Left lung (tissue), 4 donors: ENCODE measurements at regions not wholly inside any gene's neighbourhood (a gene's known extent, or its start where the extent isn't known, plus 50 kb on each side); places are given as distances from the start of the nearest gene placed in this dataset.
"Not testable (repeated sequence)": the region's sequence is repeated elsewhere in the genome, so short reads cannot be mapped to it uniquely, and the experiment has no call there.

Source experiments
- ATAC-seq: fragments of 200-7000 bp; cut with Tn5 transposase; one replicate; pipeline ENCODE4 v1.9.1; 2020; ENCODE audit warnings: moderate library complexity
- DNase-seq, 4 donors: peaks; one replicate each; pipeline ENCODE4 v3.0.0-alpha.2; 2013 to 2020
- H3K27ac ChIP-seq, 2 donors: fragments of 200-600 bp; sonication (generic) in 1 of 2; one replicate each; pipeline versions ENCODE4 v1.5.0 to v1.8.0; 2020 to 2021
- H3K27me3 ChIP-seq, 2 donors: fragments of 200-600 bp; sonication (generic) in 1 of 2; one replicate each; pipeline versions ENCODE4 v1.5.0 to v1.8.0; 2020 to 2021
- H3K36me3 ChIP-seq, 2 donors: fragments of 200-600 bp; sonication (generic) in 1 of 2; one replicate each; pipeline versions ENCODE4 v1.5.0 to v1.8.0; 2020 to 2021
- H3K4me1 ChIP-seq, 2 donors: fragments of 200-600 bp; one replicate each; pipeline ENCODE4 v1.8.0; 2021
- H3K4me3 ChIP-seq, 2 donors: fragments of 200-600 bp; sonication (generic) in 1 of 2; one replicate each; pipeline versions ENCODE4 v1.5.0 to v1.8.0; 2020 to 2021; ENCODE audit warnings: mild to moderate bottlenecking in 1 of 2
- H3K9me3 ChIP-seq, 2 donors: fragments of 200-600 bp; sonication (generic) in 1 of 2; one replicate each; pipeline versions ENCODE4 v1.5.0 to v1.8.0; 2020 to 2021
- intact Hi-C, 2 donors: fragments of 100-400 bp; cut with DNase I; formaldehyde crosslinking; loops; one replicate each; pipeline versions ENCODE4 v1.11.2 to v1.14.2; 2022
- TF ChIP-seq, protein P1 (sequence below), 2 donors: fragments of 200-600 bp; sonication (generic) in 1 of 2; IDR thresholded peaks; one replicate each; pipeline versions ENCODE4 v1.5.0 to v1.8.0; 2021; ENCODE audit warnings: antibody characterized with exemption in 2 of 2
- donor health status: DM: no; HTN: yes; CAD: no.
- donor health status: DM: no; HTN: no; CAD: no.

DNA sequence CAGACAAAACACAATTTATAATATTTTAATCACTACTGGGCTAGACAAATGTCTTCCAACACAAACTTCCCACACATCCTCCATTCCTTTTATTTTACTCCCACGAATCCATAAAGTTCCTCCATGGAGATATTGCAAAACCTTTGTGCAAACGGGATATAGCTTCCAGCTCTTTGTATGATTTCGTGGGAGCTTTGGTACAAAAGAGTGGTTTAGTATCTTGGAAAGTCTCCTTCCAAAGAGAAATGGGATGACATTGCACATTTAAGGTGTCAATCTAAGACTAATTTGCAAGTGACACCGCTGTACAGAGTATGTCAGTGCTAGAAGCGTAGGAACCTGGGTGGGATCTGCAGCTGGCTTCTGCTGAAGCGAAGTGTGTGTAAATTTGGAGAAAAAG, 455.2 kb upstream of the RUNX1 start:
- Histone ChIP-seq H3K27ac (peak overlapping the region in 1 of 2 donors; percentile 61), H3K36me3 (no peaks in the 10 kb centered on the region), H3K27me3 (peaks cover 0 to 16% of the 10 kb centered on the region in 2 donors), H3K4me1 (peaks cover 13 to 14% of the 10 kb centered on the region in 2 donors), H3K9me3 (no peaks in the 10 kb centered on the region), H3K4me3 (no peak overlapping the region)
- TF ChIP-seq, protein P1, sequence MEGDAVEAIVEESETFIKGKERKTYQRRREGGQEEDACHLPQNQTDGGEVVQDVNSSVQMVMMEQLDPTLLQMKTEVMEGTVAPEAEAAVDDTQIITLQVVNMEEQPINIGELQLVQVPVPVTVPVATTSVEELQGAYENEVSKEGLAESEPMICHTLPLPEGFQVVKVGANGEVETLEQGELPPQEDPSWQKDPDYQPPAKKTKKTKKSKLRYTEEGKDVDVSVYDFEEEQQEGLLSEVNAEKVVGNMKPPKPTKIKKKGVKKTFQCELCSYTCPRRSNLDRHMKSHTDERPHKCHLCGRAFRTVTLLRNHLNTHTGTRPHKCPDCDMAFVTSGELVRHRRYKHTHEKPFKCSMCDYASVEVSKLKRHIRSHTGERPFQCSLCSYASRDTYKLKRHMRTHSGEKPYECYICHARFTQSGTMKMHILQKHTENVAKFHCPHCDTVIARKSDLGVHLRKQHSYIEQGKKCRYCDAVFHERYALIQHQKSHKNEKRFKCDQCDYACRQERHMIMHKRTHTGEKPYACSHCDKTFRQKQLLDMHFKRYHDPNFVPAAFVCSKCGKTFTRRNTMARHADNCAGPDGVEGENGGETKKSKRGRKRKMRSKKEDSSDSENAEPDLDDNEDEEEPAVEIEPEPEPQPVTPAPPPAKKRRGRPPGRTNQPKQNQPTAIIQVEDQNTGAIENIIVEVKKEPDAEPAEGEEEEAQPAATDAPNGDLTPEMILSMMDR (IDR thresholded peaks at IDR 0.05): no peak
- intact Hi-C loops: no loop called here
- ATAC-seq (no peak), DNase-seq (no peak)

DNA sequence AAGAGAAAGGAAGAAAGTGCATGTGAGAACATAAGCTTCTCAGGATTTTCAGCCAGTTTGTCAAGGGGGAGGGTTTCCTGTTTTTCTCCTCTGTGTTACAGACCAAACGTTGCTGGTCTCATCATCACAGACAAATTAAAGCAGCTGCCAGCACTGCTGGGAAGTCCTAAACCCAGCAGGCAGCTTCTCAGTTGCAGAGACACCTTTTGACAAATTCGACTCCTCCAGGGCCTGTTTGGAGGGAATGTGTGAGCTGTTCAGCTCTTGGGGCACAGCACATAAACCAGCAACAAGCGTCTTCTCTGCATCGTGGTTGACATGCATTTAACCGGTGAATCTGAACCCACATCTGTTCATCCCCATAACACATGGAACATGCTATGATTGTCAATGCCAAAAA, 454.6 kb upstream of the RUNX1 start:
- intact Hi-C loops: no loop called here
- peak; percentile 51 for ATAC-seq
- peak overlapping the region in 1 of 2 donors; percentile 61 for H3K27ac ChIP-seq

DNA sequence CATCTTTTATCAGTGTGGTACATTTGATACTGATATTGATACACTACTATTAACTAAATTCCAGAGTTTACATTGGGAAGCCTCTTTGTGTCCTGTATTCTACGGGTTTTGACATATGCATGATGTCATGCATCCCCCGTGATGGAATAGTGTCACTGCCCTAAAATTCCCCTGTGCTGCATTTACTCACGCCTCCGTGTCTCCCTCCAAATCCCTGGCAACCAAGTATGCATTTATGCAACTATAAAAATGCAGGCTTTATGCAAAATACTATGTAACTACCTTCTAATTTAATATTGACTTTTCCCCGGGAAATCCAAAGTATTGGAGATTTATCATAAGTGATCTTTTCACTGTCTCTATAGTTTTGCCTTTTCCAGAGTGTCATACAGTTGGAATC, 453.7 kb upstream of the RUNX1 start:
- no peak for ATAC-seq
- no peak overlapping the region for H3K4me3 ChIP-seq

More for the DNA sequence above, 454.6 kb upstream of the RUNX1 start:
- Histone ChIP-seq H3K4me3 (no peak overlapping the region), H3K27me3 (peaks cover 0 to 16% of the 10 kb centered on the region in 2 donors), H3K4me1 (peaks cover 8 to 13% of the 10 kb centered on the region in 2 donors), H3K9me3 (no peaks in the 10 kb centered on the region), H3K36me3 (no peaks in the 10 kb centered on the region)
- TF ChIP-seq, protein P1 (IDR thresholded peaks at IDR 0.05): no peak
- DNase-seq: no peak

DNA sequence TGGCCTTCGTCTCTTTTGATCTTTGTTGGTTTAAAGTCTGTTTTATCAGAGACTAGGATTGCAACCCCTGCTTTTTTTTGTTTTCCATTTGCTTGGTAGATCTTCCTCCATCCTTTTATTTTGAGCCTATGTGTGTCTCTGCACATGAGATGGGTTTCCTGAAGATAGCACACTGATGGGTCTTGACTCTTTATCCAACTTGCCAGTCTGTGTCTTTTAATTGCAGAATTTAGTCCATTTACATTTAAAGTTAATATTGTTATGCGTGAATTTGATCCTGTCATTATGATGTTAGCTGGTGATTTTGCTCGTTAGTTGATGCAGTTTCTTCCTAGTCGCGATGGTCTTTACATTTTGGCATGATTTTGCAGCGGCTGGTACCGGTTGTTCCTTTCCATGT, 448.4 kb upstream of the RUNX1 start:
- DNase-seq, ATAC-seq, intact Hi-C loops: not testable (repeated sequence)

More for the DNA sequence above, 453.7 kb upstream of the RUNX1 start:
- no peak overlapping the region for H3K27ac ChIP-seq
- intact Hi-C loops: no loop called here
- no peaks in the 10 kb centered on the region for H3K36me3 ChIP-seq
- no peaks in the 10 kb centered on the region for H3K9me3 ChIP-seq
- peaks cover 0 to 13% of the 10 kb centered on the region in 2 donors for H3K4me1 ChIP-seq
- TF ChIP-seq, protein P1 (IDR thresholded peaks at IDR 0.05): no peak
- H3K27me3 ChIP-seq: peaks cover 0 to 16% of the 10 kb centered on the region in 2 donors
- no peak for DNase-seq

DNA sequence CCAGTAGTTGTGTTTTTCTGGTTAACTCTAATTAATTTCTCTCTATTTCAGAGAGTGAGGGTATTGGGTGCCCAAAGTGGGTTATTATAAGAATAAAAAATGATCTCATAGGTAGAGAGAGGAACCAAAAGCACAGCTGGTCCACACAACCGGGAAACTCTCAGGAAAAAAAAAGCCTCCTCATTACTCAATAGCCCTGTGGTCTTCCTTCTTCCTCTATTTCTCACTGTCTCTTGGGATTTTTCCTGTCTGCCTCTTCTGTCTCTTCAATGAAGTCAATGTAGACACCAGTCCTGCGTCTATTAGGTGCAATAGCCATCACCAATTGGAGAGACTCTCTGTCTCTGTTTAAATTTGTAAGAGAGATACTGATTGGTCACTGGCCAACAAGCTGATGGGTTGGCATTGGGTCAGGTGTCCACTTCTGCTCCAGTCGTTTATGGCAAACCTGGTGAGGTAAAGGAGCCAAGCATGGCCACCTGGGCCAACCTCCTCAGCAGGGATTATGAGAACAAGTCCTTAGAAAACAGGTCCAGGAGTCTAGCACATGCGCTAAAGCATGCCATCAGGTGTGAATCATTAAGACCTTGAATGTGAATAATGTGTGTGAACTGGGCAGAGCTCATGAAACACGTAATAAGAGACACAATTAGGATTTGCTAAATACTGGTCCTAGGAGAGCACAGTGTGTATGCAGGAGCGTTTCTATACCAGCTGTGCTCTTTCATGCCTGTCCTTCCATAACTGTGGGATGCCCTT, 443.0 kb upstream of the RUNX1 start:
- no peak for DNase-seq
- H3K4me1 ChIP-seq: peaks cover 0 to 16% of the 10 kb centered on the region in 2 donors
- H3K4me3 ChIP-seq: no peak overlapping the region
- peak; percentile 53 for ATAC-seq
- no peaks in the 10 kb centered on the region for H3K36me3 ChIP-seq
- H3K27me3 ChIP-seq: no peaks in the 10 kb centered on the region
- TF ChIP-seq, protein P1 (IDR thresholded peaks at IDR 0.05): no peak
- intact Hi-C loops: no loop called here
- H3K9me3 ChIP-seq: no peaks in the 10 kb centered on the region
- H3K27ac ChIP-seq: peak overlapping the region in 1 of 2 donors; percentile 43

More for the DNA sequence above, 448.4 kb upstream of the RUNX1 start:
- not testable (repeated sequence) for H3K9me3 ChIP-seq, H3K27me3 ChIP-seq, H3K36me3 ChIP-seq, H3K4me3 ChIP-seq, H3K4me1 ChIP-seq, H3K27ac ChIP-seq
